ENCODE measurements at regions not wholly inside any gene's neighbourhood (a gene's known extent, or its start where the extent isn't known, plus 50 kb on each side); places are given as distances from the start of the nearest gene placed in this dataset.

DNA sequence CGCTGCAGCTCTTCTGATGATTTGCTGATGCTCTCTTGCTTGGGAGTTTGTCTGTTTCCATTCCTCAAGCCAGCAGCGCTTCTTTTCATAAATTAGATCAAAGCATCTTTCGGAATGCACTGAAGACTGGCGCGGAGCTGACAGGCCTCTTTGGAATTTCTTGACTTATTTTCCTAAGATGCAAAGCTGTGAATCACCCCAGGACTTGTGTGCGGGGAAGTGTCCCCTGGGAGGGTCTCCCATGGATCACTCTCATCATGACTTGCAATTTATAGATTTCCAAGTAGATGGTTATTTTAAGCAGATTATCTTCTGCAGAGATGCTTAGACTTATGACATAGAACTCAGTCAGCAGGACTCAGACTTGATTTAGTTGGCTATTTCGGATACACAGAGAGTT is 467.2 kb downstream of the TCERG1L start:
- Mint-ChIP-seq H3K4me3 (no peak overlapping the region), H3K27me3 (peaks cover 0 to 4% (median 0%) of the 10 kb centered on the region in 5 donors), H3K9me3 (peaks cover 0 to 4% (median 0%) of the 10 kb centered on the region in 11 donors), H3K4me1 (no peaks in the 10 kb centered on the region), H3K36me3 (no peaks in the 10 kb centered on the region), H3K27ac (no peak overlapping the region)
- ChIA-PET CTCF (no interaction called here), POLR2A (no interaction called here)
- no peak for DNase-seq
- H3K4me1 ChIP-seq (ENCODE audit: control insufficient read depth in 2 of 2, insufficient read depth in 2 of 2, low read length in 2 of 2): no peaks in the 10 kb centered on the region
- no peak overlapping the region for H3K4me3 ChIP-seq (ENCODE audit: low read length)
- H3K36me3 ChIP-seq (ENCODE audit: control insufficient read depth in 2 of 3, insufficient read depth in 3 of 3, low read length in 3 of 3): no peaks in the 10 kb centered on the region
- no peaks in the 10 kb centered on the region for H3K9me3 ChIP-seq (ENCODE audit: control insufficient read depth in 2 of 3, low read length in 3 of 3)
- intact Hi-C loops (cut with micrococcal nuclease): no loop called here
- no peak for ATAC-seq
- no peak overlapping the region for H3K27ac ChIP-seq (ENCODE audit: low read depth, low read length)
- no peaks in the 10 kb centered on the region for H3K27me3 ChIP-seq (ENCODE audit: control insufficient read depth in 2 of 2, insufficient read depth in 2 of 2, low read length in 2 of 2)

- Mint-ChIP-seq H3K27me3 (peaks cover 0 to 6% (median 0%) of the 10 kb centered on the region in 5 donors), H3K27ac (no peak overlapping the region), H3K4me3 (no peak overlapping the region), H3K9me3 (peaks cover 1 to 12% (median 5%) of the 10 kb centered on the region in 11 donors), H3K36me3 (no peaks in the 10 kb centered on the region), H3K4me1 (no peaks in the 10 kb centered on the region)
- Histone ChIP-seq H3K9me3 (ENCODE audit: control insufficient read depth in 2 of 3, low read length in 3 of 3) (no peaks in the 10 kb centered on the region), H3K27me3 (ENCODE audit: control insufficient read depth in 2 of 2, insufficient read depth in 2 of 2, low read length in 2 of 2) (no peaks in the 10 kb centered on the region), H3K27ac (ENCODE audit: low read depth, low read length) (no peak overlapping the region), H3K4me1 (ENCODE audit: control insufficient read depth in 2 of 2, insufficient read depth in 2 of 2, low read length in 2 of 2) (no peaks in the 10 kb centered on the region), H3K4me3 (ENCODE audit: low read length) (no peak overlapping the region), H3K36me3 (ENCODE audit: control insufficient read depth in 2 of 3, insufficient read depth in 3 of 3, low read length in 3 of 3) (no peaks in the 10 kb centered on the region)
- CTCF ChIA-PET: no interaction called here
- no peak for ATAC-seq
- POLR2A ChIA-PET: no interaction called here
- intact Hi-C loops (cut with micrococcal nuclease): no loop called here
- no peak for DNase-seq
Observed at GRCh38 chr10:130847170-130847569, 464.4 kb downstream of the TCERG1L start.

DNA sequence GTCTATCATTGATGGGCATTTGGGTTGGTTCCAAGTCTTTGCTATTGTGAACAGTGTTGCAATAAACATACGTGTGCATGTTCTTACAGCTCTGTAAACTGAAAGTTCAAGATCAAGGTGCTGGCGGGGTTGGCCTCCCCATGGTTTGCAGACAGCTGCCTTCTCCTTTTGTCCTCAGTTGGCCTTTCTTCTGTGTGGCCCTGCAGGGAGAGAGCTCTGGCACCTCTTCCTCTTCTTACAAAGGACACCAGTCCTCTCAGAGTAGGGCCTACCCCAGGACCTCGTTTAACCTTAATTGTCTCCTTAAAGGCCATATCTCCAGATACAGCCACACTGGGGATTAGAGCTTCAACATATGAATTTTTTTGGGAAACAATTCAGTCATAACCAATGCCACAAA is 462.7 kb downstream of the TCERG1L start:
- no peaks in the 10 kb centered on the region for H3K27me3 ChIP-seq (ENCODE audit: control insufficient read depth in 2 of 2, insufficient read depth in 2 of 2, low read length in 2 of 2)
- DNase-seq (no peak), ATAC-seq (no peak)
- no peak overlapping the region for H3K4me3 Mint-ChIP-seq
- H3K36me3 ChIP-seq (ENCODE audit: control insufficient read depth in 2 of 3, insufficient read depth in 3 of 3, low read length in 3 of 3): no peaks in the 10 kb centered on the region
- intact Hi-C loops (cut with micrococcal nuclease): no loop called here
- H3K4me1 ChIP-seq (ENCODE audit: control insufficient read depth in 2 of 2, insufficient read depth in 2 of 2, low read length in 2 of 2): no peaks in the 10 kb centered on the region
- no peak overlapping the region for H3K27ac Mint-ChIP-seq
- POLR2A ChIA-PET: no interaction called here
- H3K27me3 Mint-ChIP-seq: peaks cover 0 to 13% (median 0%) of the 10 kb centered on the region in 5 donors
- peaks cover 5 to 23% (median 12%) of the 10 kb centered on the region in 11 donors for H3K9me3 Mint-ChIP-seq
- no peaks in the 10 kb centered on the region for H3K4me1 Mint-ChIP-seq
- no peak overlapping the region for H3K27ac ChIP-seq (ENCODE audit: low read depth, low read length)
- no peak overlapping the region for H3K4me3 ChIP-seq (ENCODE audit: low read length)
- peaks cover 0 to 7% (median 0%) of the 10 kb centered on the region in 5 donors for H3K36me3 Mint-ChIP-seq
- CTCF ChIA-PET: no interaction called here
- peaks cover 0 to 2% (median 0%) of the 10 kb centered on the region in 3 experiments for H3K9me3 ChIP-seq (ENCODE audit: control insufficient read depth in 2 of 3, low read length in 3 of 3)

DNA sequence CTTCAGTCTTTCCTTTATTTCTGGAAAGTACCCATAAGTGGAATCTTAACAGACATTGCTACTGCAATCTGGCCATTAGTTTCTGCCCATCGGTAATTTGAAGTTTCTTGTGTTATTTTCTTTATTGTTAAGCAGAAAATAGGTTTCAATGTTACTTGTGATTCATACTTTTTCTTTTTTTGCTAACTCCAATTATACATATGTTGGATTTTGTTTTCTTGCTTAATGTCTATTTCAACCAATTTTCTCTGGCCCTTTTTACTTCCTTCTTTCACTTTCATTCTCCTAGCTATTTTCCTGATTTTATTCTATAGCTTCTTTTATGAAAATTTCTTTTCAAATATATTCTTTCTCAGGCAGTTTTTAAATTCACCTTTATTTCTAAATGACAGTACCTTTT is 457.4 kb downstream of the TCERG1L start:
- H3K9me3 ChIP-seq (ENCODE audit: control insufficient read depth in 2 of 3, low read length in 3 of 3): peaks cover 0 to 17% (median 4%) of the 10 kb centered on the region in 3 experiments
- H3K4me1 ChIP-seq (ENCODE audit: control insufficient read depth in 2 of 2, insufficient read depth in 2 of 2, low read length in 2 of 2): no peaks in the 10 kb centered on the region
- Mint-ChIP-seq H3K4me1 (no peaks in the 10 kb centered on the region), H3K4me3 (no peak overlapping the region), H3K27ac (no peak overlapping the region), H3K9me3 (peaks cover 12 to 44% (median 24%) of the 10 kb centered on the region in 11 donors), H3K36me3 (peaks cover 0 to 23% (median 0%) of the 10 kb centered on the region in 5 donors), H3K27me3 (peaks cover 0 to 35% (median 7%) of the 10 kb centered on the region in 5 donors)
- POLR2A ChIA-PET: no interaction called here
- CTCF ChIA-PET: no interaction called here
- H3K27ac ChIP-seq (ENCODE audit: low read depth, low read length): no peak overlapping the region
- H3K4me3 ChIP-seq (ENCODE audit: low read length): no peak overlapping the region
- H3K27me3 ChIP-seq (ENCODE audit: control insufficient read depth in 2 of 2, insufficient read depth in 2 of 2, low read length in 2 of 2): no peaks in the 10 kb centered on the region
- ATAC-seq: no peak
- H3K36me3 ChIP-seq (ENCODE audit: control insufficient read depth in 2 of 3, insufficient read depth in 3 of 3, low read length in 3 of 3): no peaks in the 10 kb centered on the region
- intact Hi-C loops (cut with micrococcal nuclease): no loop called here
- DNase-seq: no peak

DNA sequence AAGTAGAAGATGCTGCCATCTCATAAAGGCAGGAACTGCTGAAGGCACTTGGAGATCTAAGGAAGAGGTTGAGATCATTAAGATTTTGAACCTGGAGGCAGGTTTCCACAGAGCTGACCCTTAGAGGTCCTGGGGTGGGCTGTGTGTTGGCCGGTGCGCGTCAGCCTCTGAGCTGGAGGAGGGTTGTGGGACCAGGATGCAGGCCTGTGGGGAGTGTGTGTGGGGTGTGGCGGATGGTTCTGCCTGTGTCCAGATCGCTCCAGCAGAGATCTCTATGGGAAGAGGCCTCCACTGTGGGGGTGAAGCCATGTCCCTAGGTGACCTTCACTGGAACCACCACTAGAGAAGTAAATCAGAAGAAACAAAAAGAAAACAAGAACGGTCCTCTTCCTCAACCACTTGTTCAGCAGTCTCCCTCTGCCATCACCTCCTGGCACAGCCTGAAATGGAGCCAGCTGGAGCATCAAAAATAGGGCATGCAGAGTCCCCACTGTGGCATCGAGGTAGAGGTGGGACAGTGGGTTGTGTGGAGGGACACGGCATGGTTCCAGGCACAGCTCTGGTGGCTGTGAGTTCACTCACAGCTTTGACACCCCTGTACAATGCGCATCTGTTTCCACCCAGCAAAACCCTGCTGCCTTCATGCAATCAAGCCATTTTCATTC is 453.8 kb downstream of the TCERG1L start:
- H3K27ac ChIP-seq (ENCODE audit: low read depth, low read length): no peak overlapping the region
- H3K27ac Mint-ChIP-seq: no peak overlapping the region
- no peaks in the 10 kb centered on the region for H3K4me1 Mint-ChIP-seq
- no peak for DNase-seq
- H3K4me3 ChIP-seq (ENCODE audit: low read length): no peak overlapping the region
- H3K27me3 Mint-ChIP-seq: peaks cover 0 to 29% (median 7%) of the 10 kb centered on the region in 5 donors
- CTCF ChIA-PET: no interaction called here
- H3K4me3 Mint-ChIP-seq: no peak overlapping the region
- no peaks in the 10 kb centered on the region for H3K27me3 ChIP-seq (ENCODE audit: control insufficient read depth in 2 of 2, insufficient read depth in 2 of 2, low read length in 2 of 2)
- H3K36me3 Mint-ChIP-seq: peaks cover 0 to 23% (median 0%) of the 10 kb centered on the region in 5 donors
- H3K9me3 ChIP-seq (ENCODE audit: control insufficient read depth in 2 of 3, low read length in 3 of 3): peaks cover 0 to 17% (median 4%) of the 10 kb centered on the region in 3 experiments
- H3K9me3 Mint-ChIP-seq: peaks cover 6 to 30% (median 14%) of the 10 kb centered on the region in 11 donors
- no peaks in the 10 kb centered on the region for H3K4me1 ChIP-seq (ENCODE audit: control insufficient read depth in 2 of 2, insufficient read depth in 2 of 2, low read length in 2 of 2)
- no peaks in the 10 kb centered on the region for H3K36me3 ChIP-seq (ENCODE audit: control insufficient read depth in 2 of 3, insufficient read depth in 3 of 3, low read length in 3 of 3)
- intact Hi-C loops (cut with micrococcal nuclease): no loop called here
- no peak for ATAC-seq
- POLR2A ChIA-PET: no interaction called here

DNA sequence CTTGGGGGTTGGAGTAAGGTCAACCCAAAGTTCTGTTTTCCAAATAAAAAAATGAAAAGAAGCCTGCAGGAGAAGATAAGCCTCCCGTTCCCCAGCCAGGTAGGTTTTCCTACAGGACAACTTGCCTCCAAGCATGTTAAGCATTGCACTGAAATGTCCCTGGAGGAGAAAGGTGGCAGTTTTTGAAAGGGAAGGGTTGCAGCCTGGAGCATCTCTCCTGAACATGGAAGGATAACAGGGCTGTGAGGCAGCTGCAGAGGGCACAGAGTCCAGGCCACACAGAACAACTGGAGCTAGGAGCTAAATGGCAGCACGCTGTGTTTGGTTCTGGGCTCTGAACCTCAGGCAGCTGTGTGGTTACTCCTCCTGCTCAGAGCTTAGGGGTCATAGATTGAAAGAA is 452.9 kb downstream of the TCERG1L start:
- Mint-ChIP-seq H3K4me3 (no peak overlapping the region), H3K27me3 (peaks cover 0 to 22% (median 7%) of the 10 kb centered on the region in 5 donors), H3K4me1 (no peaks in the 10 kb centered on the region), H3K36me3 (peaks cover 0 to 16% (median 0%) of the 10 kb centered on the region in 5 donors), H3K9me3 (peaks cover 2 to 23% (median 12%) of the 10 kb centered on the region in 11 donors), H3K27ac (no peak overlapping the region)
- peaks cover 0 to 17% (median 4%) of the 10 kb centered on the region in 3 experiments for H3K9me3 ChIP-seq (ENCODE audit: control insufficient read depth in 2 of 3, low read length in 3 of 3)
- no peaks in the 10 kb centered on the region for H3K27me3 ChIP-seq (ENCODE audit: control insufficient read depth in 2 of 2, insufficient read depth in 2 of 2, low read length in 2 of 2)
- H3K4me3 ChIP-seq (ENCODE audit: low read length): no peak overlapping the region
- ATAC-seq (no peak), DNase-seq (no peak)
- no peaks in the 10 kb centered on the region for H3K36me3 ChIP-seq (ENCODE audit: control insufficient read depth in 2 of 3, insufficient read depth in 3 of 3, low read length in 3 of 3)
- POLR2A ChIA-PET: no interaction called here
- no peak overlapping the region for H3K27ac ChIP-seq (ENCODE audit: low read depth, low read length)
- CTCF ChIA-PET: no interaction called here
- intact Hi-C loops (cut with micrococcal nuclease): no loop called here
- H3K4me1 ChIP-seq (ENCODE audit: control insufficient read depth in 2 of 2, insufficient read depth in 2 of 2, low read length in 2 of 2): no peaks in the 10 kb centered on the region

DNA sequence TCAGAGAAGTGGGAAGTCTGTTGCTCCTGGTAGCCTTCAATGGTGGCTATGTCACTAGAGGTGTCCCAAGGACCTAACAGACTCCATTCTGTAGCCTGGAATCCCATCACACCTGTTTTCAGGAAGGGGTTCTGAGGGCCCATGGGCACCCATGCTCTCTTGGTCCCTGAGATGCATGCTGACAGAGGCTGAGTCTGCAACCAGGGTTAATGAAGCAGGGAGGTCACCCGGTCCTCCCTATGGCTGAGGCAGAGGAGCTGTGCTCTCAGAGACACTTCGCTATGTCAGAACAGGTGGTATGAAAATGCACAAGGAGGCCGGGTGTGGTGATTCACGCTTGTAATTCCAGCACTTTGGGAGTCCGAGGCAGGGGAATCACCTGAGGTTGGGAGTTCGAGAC is 452.1 kb downstream of the TCERG1L start:
- H3K36me3 ChIP-seq (ENCODE audit: control insufficient read depth in 2 of 3, insufficient read depth in 3 of 3, low read length in 3 of 3): no peaks in the 10 kb centered on the region
- Mint-ChIP-seq H3K27ac (no peak overlapping the region), H3K4me1 (no peaks in the 10 kb centered on the region), H3K27me3 (peaks cover 0 to 22% (median 7%) of the 10 kb centered on the region in 5 donors), H3K9me3 (peaks cover 2 to 16% (median 8%) of the 10 kb centered on the region in 11 donors), H3K4me3 (no peak overlapping the region), H3K36me3 (peaks cover 0 to 16% (median 0%) of the 10 kb centered on the region in 5 donors)
- ChIA-PET POLR2A (no interaction called here), CTCF (no interaction called here)
- H3K27ac ChIP-seq (ENCODE audit: low read depth, low read length): no peak overlapping the region
- H3K27me3 ChIP-seq (ENCODE audit: control insufficient read depth in 2 of 2, insufficient read depth in 2 of 2, low read length in 2 of 2): no peaks in the 10 kb centered on the region
- H3K4me3 ChIP-seq (ENCODE audit: low read length): no peak overlapping the region
- peaks cover 0 to 12% (median 4%) of the 10 kb centered on the region in 3 experiments for H3K9me3 ChIP-seq (ENCODE audit: control insufficient read depth in 2 of 3, low read length in 3 of 3)
- H3K4me1 ChIP-seq (ENCODE audit: control insufficient read depth in 2 of 2, insufficient read depth in 2 of 2, low read length in 2 of 2): no peaks in the 10 kb centered on the region
- no peak for ATAC-seq
- intact Hi-C loops (cut with micrococcal nuclease): no loop called here
- DNase-seq: no peak
